CMK (cell line): ENCODE measurements at regions not wholly inside any gene's neighbourhood (a gene's known extent, or its start where the extent isn't known, plus 50 kb on each side); places are given as distances from the start of the nearest gene placed in this dataset.

Source experiments
- DNase-seq: peaks from one replicate; pipeline ENCODE4 v3.0.0-alpha.2; 2010; ENCODE audit warnings: low read depth

DNA sequence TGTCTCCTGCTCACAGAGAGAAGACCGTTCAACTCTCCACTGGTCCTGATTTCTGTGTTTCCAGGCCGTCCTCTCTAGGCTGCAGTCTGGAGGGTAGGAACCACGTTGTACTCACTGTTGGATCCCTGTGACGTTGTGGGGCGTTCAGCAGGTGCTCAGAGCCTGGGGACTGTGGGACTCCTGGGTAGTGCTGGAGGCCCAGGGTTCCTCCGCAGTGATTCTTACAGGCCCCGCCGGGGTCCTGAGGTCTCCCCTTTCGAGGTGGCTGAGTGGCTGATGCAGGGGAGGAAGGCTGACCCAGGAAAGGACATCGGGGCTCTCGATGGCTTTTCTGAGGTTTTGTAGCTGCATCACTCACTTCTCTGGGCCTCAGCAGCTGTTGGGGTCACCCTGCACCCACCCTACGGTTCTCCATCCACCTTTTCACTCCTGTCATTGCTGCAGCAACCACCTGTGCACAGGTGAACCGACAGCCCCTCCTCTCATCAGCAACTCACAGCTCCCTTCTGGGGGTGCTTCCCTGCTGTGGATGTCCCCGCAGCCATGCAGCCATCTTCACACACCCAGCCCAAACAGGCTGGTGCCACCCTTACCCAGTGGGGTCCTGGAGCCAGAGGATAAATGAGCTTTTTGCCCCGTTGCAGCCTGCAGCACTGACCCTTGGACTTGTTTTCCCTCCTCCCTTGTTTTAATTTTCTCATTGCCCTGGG, 169.6 kb upstream of the HDAC4 start:
- DNase-seq = no peak

DNA sequence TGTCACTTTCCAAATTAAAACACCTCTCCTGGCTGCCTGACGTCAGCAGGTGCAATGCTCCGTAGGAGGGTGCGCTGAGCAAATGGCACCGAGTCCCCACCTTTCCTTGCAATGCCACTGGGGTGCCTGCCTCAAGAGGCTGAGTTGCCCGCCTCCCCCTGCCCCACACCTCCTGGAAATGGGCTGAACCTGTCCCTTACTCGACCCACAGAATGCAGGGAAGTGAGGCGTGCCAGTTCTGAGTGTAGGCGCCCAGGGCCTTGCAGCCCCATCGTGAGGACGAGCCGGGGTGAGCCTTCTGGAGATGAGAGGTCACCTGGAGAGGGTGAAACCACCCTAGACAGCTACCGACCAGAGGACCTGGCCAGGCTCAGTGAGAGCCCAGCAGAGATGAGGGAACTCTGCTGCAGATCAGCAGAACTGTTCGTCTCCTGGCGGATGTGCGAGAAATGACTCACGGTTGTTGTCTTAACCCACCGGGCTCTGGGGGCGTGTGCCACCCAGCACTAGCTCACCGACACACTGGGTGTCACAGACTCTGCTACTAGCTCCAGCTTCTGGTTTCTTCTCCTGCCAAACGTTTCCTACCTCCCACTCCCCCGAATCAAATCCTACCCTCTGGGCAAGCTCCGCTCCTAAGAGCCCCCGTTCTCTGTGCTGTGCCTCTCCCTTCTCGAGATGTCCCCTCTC, 168.7 kb upstream of the HDAC4 start:
- DNase-seq = no peak

DNA sequence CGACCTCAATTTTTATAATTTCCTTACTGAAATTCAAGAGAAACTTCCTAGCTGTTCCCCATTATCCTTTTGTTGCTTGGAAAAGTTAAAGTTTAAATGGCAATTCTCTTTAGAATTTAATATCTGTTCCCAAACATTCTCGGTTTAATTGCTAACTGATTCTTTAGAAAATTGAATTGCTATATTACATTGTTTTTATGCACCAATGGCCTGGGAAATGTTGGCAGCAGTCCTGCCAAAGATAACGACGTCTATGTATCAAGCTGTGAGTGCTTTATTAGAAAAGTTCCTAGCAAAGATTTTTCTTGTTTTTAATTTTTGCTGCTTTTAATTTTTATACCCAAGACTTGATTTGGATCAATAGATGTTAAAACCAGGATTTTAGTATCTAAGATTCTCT, 167.8 kb upstream of the HDAC4 start:
- DNase-seq = no peak

DNA sequence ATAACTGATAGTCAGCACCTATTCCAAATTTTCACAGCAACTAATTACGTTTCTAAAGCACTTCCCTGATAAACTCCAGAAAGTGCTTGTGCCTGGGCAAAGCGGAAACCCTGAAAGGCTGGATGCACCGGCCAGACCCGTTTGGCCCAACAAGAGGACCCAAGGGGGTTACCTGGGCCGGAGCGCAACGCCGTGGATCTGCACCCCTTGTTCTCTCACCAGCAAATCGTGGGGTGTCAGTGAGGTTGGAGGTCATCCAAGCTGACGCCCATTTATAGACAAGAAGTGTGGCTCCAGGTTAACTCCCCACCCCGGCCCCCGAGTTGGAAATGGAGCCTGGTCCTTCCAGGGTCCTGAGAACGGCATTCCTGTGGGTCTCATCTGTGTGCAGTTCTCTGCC, 167.0 kb upstream of the HDAC4 start:
- DNase-seq = no peak

DNA sequence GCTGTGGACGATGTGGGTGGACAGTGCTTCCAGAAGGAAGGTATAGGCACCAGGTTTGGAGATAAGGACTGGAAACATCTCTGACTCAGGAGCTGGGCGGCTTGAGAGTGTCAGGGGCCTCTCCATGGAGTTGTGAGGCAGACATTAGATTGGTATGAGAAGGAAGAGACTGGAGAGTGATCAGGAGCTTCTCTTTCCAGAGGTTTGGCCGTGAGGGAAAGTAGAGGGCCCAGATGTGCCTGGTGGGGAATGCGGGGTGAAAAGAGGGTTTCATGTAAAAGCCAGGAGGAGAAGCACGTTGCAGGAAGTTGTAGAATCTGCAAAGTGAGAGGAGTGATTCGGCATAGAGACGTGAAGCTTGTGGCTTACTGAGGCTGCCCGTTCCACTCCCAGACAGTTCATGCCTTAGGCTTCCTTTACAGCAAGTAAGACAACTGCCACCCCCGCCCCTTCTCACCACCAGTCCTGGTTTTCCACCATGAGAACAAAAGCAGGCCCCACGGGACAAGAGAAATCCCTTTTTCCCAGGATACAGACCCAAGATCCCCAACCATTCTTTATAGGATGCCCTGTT, 166.3 kb upstream of the HDAC4 start:
- no peak for DNase-seq

DNA sequence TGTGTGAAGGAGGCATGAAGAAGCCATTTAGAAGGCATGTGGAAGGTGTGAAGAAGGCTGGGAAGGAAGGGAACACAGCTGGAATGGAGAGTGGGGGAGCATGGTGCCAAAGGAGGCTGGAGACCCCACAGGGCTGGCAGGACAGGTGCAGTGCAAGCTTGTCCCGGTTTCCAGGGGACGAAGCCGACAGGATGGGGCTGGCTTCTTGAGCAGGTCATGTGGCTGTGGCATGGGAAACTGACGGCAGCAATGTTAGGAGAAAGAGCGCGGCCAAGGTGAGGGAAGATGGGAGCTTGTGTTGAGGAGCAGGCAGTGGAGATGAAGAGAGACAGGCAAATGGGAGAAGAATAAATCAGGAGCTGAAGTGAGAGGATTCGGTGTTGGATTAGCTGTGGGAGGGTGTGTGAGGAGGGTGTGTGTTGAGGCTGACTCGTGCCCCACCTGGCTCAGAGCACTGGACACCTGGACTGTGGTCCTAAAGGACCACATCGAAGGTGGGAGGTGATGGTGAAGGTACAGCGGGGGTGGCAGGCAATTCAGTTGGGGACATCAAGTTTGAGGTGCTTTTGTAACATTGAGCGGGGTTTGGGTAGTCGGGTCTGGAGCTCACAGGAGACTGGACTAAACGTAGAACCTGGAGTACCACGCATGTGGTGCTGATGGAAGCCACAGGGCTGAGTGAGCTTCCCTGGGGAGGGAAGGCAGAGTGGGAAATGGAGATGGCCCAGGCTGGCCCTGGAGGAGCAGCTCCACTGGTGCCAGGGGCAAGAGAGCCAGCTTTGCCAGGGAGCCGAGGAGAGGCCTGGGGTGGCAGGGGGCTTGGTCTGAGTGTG, 165.6 kb upstream of the HDAC4 start:
- no peak for DNase-seq

DNA sequence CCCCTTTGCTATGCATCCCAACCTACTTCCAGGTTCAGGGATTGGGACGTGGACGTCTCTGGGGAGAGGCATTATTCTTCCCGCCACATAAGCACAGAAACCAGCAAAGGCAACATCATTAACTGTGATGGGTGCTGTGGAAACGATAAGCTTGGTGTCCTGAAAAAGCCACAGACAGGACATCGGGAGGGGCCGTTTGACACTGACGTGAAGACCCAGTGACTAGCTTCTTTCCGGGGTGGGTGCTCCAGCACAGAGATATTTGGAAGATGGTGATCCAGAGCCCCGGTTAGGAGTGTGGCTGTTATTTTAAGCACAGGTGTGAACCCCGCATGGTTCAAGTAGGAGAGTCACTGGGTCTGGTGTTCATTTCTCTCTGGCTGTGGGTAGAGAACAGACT, 163.8 kb upstream of the HDAC4 start:
- no peak for DNase-seq

DNA sequence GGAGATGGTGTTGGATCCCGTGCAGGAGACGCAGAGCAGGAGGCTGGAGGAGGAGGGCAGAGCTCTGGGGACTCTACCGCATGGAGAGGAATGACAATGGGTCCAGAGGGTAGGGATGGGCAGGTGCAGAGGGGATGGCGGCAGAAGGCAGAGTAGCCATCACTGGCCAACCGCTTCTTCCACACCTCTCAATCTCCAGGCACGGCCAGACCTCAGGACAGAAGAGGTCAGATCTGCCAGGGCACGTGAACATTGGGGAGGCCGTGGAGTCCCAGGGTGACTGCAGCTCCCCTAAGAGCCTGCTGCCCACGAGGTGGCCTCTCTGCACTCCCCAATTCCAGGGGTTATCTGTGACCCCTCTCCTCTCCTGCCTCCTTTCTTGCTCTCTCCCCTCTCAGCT, 162.7 kb upstream of the HDAC4 start:
- DNase-seq = no peak

DNA sequence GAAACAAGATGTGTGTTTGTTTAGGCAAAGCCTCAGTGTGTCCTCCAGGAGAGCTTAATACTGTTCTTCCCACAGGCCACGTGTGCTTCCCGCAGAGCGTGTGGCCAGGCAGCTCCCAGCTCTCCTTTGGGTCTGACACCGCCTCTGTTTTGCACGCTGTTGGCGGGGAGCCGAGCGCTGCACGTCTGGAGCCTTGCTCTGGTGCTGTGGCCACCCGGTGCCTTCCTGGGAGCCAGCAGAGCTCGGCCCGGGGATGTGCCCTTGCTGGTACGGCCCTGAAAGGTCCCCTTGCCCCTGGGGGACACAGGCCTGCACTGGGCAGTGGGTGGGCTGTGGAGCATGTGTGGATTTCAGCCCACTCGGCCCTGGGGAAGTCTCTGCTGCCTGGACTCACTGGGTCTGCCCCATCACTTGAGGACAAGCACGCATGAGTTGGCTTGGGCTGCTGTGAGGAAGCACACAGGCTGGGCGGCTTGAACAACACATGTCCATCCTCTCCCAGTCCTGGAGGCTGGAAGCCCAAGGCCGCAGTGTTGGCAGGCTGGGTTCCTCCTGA, 160.7 kb upstream of the HDAC4 start:
- DNase-seq = no peak

DNA sequence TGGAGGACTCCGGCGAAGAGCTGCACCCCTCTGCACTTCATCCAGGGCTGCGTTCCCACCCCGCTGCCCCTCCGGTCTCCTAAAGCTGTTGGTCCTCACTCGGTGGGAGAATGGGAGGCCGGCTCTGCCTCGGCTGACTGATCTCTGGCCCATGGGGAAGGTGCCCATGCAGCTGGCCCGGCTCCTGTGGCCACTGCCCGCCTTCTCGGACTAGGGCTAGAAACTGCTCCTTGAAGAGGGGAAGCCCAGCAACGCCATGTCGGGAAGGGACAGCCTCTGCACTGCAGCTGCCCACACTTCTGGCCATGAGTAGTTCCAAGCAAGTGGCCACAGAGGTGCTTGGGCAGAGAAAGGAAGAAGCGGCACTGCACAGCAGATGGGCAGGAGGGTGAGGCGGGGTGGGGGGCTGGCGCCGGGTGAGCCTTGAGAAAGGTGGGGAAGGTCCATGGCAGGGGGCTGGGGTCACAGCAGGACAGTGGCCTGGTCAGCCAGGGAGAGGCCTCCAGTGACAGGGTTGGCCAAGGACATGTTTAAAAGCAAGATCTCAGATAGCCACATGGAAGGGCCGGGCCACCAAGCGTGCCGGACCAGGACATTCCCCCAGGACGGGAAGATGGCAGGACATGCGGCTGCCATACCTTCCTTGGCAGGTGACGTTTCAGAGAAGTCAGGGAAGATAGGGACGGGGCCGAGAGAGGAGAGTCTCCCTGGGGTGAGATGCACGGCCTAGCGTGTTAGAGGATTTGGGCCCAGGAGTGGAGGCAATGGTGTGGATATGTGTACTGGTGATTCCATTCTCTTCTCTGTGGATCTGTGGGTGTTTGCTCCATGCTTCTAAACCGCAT, 158.8 kb upstream of the HDAC4 start:
- DNase-seq = no peak

DNA sequence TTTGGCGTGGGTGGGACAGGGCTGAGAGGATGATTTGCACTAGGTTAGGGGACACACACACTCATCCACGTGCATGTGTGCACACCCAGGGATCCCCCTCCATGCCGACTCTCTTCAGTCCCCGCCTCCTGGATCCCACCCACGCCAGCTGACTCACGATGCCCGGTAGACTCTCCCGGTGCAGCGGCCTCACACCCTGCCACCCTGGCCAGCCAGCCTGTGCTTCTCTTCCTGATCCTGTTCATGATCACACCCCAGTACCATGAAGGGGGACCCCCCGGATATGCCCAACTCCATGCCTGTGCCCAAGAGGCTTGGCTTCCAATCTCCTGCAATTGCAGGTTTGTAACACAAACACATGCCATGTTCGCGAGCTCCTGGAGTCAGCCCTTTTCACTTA, 157.8 kb upstream of the HDAC4 start:
- no peak for DNase-seq

DNA sequence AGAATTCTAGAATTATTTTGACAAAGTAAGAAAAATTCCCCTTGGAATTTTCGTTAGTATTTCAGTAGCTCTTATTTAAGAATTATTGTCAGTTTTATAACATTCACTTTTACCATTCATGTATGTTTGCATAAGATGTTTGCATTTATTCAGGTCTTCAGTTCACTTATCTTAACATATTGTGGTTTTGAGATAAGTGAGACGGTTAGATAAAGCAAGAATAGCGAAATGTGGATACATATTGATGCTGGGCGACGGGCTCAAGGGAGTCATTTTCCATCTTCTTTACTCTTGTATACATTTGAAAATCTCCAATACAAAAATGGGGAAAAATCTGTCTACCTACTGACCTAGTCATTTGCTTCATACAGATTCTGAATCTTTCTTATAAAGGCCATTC, 156.7 kb upstream of the HDAC4 start:
- DNase-seq = no peak

DNA sequence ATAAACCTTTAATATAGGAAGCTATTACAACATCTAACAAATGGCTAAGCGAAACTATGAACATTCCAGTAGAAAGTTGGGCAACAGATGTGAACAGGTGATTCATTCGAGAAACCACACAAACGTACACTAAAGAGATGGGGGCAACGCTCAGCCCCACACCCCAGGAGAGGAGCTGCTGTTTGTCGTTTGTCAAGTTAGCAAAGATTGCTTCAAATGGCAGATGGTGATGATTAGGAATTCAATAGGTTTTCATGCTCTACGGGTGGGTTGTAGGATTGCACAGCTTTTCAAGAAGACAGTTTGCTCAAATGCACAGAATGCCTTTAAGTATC, 154.7 kb upstream of the HDAC4 start:
- DNase-seq = no peak

DNA sequence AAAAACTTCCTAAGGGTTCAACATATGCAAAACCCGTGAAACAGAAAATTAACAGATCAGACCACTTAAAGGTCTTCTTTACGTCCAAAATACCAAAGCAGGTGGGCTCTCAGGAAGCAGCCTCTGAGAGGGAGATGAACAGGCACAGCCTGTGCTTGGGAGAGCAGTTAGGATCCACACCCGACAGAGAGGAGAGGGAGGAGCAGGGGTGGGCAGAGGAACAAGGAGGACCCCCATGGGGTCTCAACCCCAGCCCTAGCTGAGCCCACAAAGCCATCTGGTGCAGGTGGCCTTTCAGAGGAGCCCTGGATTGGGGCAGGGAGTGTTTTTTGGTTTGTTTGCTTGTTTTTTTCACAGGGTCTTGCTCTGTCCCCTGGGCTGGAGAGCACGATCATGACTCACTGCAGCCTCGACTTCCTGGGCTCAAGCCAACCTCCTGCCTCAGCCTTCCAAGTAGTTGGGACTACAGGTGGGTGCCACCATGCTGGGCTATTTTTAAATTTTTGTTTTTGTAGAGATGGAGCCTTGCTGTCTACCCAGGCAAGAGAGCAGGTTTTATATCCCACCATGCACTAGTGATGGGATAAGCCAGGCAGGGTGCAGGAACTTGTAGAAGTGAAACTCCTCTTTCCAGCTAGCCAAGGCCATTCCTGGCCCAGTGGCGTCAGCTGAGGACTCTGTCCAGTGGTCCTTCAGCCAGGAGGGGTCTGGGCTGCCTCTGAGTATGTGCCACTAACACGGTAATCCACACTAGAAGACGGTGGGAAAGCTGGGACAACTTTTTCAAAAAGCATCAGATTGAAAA, 154.1 kb upstream of the HDAC4 start:
- no peak for DNase-seq

DNA sequence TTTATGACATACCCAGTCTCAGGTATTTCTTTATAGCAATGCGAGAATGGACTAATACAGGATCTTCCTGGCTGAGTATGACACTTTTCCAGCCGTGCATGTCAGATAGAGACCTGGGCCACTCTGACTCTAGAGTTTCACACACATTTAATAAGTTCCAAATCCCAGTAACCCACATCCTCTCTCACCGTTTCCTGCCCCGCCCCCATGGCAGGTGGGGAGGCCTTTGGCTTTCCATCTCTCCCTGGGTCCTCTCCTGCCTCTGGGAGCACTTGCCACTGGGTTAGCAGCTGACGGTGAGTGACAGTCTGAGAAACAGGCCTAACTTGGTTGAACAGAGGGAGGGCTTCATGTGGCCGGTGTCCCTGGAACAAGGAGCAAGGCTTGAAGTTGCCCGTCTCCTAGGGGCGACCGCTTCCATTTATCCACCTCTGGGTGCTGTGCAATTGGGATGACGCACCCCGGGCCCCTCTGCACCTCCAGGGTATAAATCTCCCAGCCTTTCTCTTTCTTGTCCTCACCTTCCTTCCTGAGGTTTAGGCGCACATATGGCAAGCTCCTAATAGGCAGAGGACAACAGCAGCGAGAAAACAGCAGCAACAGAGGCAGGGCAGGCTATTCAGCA, 152.7 kb upstream of the HDAC4 start:
- no peak for DNase-seq

DNA sequence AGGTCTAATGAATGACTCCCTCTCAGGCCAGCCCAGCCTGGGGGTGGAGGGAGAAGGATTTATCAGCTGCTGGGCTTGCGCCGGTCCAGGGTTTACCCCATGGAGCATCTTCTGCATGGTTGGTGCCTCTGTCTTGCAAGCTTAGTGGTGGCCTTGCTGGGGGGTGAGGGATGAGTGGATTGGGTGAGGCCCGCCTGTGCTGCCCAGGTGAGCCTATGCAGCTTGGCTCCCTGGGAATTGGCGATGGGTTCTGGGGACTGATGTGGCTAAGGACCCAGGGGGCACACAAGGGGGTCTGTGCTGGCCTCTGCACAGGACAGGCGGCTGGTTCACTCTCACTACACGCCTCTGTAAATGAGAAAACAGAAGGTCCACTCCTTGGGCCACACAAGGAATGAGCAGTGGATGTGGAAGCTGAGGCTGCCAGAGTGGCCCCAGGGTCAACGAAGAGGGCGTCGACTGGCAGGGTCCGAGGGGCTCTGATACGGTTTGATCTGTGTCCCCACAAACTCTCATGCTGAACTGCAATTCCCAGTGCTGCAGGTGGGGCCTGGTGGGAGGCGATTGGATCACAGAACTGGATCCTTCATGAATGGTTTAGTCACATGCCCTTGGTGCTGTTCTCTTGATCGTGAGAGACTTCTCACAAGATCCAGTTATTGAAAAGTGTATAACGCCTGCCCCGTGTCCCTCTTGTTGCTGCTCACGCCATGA, 151.6 kb upstream of the HDAC4 start:
- no peak for DNase-seq

DNA sequence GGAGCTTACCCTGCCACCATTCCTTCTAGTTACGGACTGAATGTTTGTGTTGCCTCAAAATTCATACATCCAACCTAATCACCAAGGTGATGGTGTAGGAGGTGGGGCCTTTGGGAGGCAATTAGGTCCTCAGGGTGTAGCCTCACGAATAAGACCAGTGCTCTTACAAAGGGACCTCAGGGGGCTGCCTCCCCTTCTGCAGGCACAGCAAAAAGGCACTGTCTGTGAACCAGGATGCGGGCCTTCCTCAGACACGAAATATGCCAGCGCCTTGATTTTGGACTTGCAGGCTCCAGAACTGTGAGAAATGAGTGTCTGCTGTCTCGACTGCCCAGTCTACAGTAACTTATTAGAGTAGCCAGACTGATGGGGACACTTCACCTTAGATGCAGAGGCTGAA, 150.4 kb upstream of the HDAC4 start:
- no peak for DNase-seq

DNA sequence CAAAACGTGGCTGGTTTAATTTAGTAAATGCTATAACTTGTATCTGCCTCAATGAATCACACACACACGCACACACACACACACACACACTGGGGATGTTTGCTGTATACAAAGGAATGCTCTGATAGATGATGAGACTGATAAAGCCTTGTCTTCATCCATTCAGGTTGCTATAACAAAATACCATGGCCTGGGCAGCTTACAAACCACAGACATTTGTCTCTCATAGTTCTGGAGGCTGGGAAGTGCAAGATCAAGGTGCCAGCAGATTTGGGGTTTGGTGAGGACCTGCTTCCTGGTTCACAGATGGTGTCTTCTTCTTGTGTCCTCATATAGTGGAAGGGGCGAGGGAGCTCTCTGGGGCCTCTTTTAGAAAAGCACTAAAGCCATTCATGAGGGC, 149.5 kb upstream of the HDAC4 start:
- no peak for DNase-seq

DNA sequence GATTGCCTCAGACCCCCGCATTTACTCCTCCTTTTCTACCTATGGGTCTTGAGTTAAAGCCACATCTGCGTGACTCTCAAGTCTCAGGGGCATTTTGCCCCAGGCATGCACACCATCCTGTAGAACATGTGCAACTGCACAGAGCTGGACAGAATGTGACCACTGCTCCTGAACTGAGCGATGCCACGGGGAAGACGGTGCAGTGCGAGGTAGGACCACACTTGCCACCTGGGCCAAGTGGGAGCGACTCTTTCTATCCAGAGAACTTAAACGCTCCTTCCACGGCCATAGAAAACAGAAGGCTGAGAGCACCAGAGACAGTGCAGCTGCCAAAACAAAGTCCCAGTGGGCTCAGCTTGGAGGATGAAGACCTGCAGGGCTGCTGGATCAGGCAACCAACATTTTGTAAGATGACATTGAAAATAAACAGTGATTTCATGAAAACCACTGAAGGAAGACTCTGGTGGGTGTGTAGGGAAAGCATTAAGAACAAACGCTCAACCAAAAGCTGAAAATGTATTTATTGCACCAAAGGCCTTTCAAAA, 149.0 kb upstream of the HDAC4 start:
- no peak for DNase-seq
